DOHH2 (cell line): ENCODE measurements at regions not wholly inside any gene's neighbourhood (a gene's known extent, or its start where the extent isn't known, plus 50 kb on each side); places are given as distances from the start of the nearest gene placed in this dataset.
"Not testable (repeated sequence)": the region's sequence is repeated elsewhere in the genome, so short reads cannot be mapped to it uniquely, and the experiment has no call there.

Experiments used
- H3F3A ChIP-seq: fragments of 200-600 bp; sonication (generic), shearing (Covaris generic); 2 replicates; pipeline ENCODE4 v1.6.0; 2016; ENCODE audit warnings: antibody characterized with exemption, mild to moderate bottlenecking; ENCODE audit not compliant: control insufficient read depth, insufficient read depth
- H3K27ac ChIP-seq: fragments of 200-600 bp; sonication (generic); 2 replicates; pipeline ENCODE4 v1.5.1; 2014; ENCODE audit warnings: low read depth, mild to moderate bottlenecking, low read length, moderate library complexity
- H3K27me3 ChIP-seq: fragments of 200-600 bp; sonication (generic); 2 replicates; pipeline ENCODE4 v1.6.1; 2014; ENCODE audit warnings: mild to moderate bottlenecking, low read length, mixed read lengths; ENCODE audit not compliant: control insufficient read depth
- H3K36me3 ChIP-seq: fragments of 200-600 bp; sonication (generic); 2 replicates; pipeline ENCODE4 v1.6.1; 2014; ENCODE audit warnings: mild to moderate bottlenecking, low read length, moderate library complexity, mixed read lengths; ENCODE audit not compliant: control insufficient read depth
- H3K4me1 ChIP-seq: fragments of 200-600 bp; sonication (generic); 2 replicates; pipeline ENCODE4 v1.6.1; 2014; ENCODE audit warnings: mild to moderate bottlenecking, low read length, mixed read lengths; ENCODE audit not compliant: control insufficient read depth
- H3K4me2 ChIP-seq: fragments of 200-600 bp; sonication (generic); 2 replicates; pipeline ENCODE4 v1.6.0; 2014; ENCODE audit warnings: mild to moderate bottlenecking, low read length, moderate library complexity
- H3K4me3 ChIP-seq: fragments of 200-600 bp; sonication (generic); 2 replicates; pipeline ENCODE4 v1.5.1; 2014; ENCODE audit warnings: mild to moderate bottlenecking, low read length, mixed read lengths
- H3K79me2 ChIP-seq: fragments of 200-600 bp; sonication (generic); 2 replicates; pipeline ENCODE4 v1.6.1; 2014; ENCODE audit warnings: mild to moderate bottlenecking, low read length, mixed read lengths; ENCODE audit not compliant: control insufficient read depth
- H3K9me2 ChIP-seq: fragments of 200-600 bp; sonication (generic); replicated peaks from 2 replicates; pipeline ENCODE4 v1.6.1; 2014; ENCODE audit warnings: mild to moderate bottlenecking, low read length, mixed read lengths; ENCODE audit not compliant: control insufficient read depth
- H3K9me3 ChIP-seq: fragments of 200-600 bp; sonication (generic); 2 replicates; pipeline ENCODE4 v1.6.1; 2014; ENCODE audit warnings: antibody characterized with exemption, low read length, mixed read lengths; ENCODE audit not compliant: control insufficient read depth, insufficient read depth
- H4K20me1 ChIP-seq: fragments of 200-600 bp; sonication (generic); 2 replicates; pipeline ENCODE4 v1.6.0; 2014; ENCODE audit warnings: low read depth, mild to moderate bottlenecking, antibody characterized with exemption, low read length, moderate library complexity; ENCODE audit not compliant: control insufficient read depth, insufficient read depth
- EZH2phosphoT487 ChIP-seq: fragments of 200-600 bp; sonication (generic); IDR thresholded peaks from 2 replicates; pipeline ENCODE4 v1.6.1; 2017; ENCODE audit warnings: borderline replicate concordance, mild to moderate bottlenecking, antibody characterized with exemption, low read length, moderate library complexity, mixed read lengths
- TF ChIP-seq, protein P1 (sequence below): fragments of 200-600 bp; sonication (generic); IDR thresholded peaks from one replicate; pipeline ENCODE4 v1.5.1; 2014; ENCODE audit warnings: antibody characterized with exemption, mild to moderate bottlenecking, low read depth, low read length; ENCODE audit not compliant: poor library complexity, severe bottlenecking

DNA sequence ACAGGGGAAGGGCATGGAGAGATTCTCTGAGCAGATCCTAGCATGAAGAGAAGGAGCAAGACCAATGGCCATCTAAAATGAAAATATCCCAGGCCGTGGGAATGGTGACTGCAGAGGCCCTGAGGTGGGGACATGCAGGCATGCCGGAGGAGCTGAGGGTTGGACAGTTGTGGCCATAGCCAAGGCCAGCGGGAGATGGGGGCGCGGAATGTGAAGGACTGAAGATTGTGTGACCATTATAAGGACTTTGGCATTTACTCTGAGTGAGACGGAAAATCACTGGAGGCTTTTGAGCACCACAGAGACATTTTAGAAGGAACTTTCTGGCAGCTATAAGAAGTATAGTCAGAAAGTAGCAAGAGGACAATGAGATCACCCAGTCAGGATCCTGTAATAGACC, 341.1 kb downstream of the SFMBT2 start:
- H3K27me3 ChIP-seq = no peaks in the 10 kb centered on the region
- no peaks in the 10 kb centered on the region for H3K36me3 ChIP-seq
- no peaks in the 10 kb centered on the region for H4K20me1 ChIP-seq
- no peak overlapping the region for H3K27ac ChIP-seq
- H3F3A ChIP-seq = no peaks in the 10 kb centered on the region
- H3K4me3 ChIP-seq = no peak overlapping the region
- H3K4me1 ChIP-seq = no peaks in the 10 kb centered on the region
- no peaks in the 10 kb centered on the region for H3K9me3 ChIP-seq
- no peaks in the 10 kb centered on the region for H3K79me2 ChIP-seq
- H3K4me2 ChIP-seq = no peak overlapping the region
- no peak for TF ChIP-seq EZH2phosphoT487
- TF ChIP-seq, protein P1, sequence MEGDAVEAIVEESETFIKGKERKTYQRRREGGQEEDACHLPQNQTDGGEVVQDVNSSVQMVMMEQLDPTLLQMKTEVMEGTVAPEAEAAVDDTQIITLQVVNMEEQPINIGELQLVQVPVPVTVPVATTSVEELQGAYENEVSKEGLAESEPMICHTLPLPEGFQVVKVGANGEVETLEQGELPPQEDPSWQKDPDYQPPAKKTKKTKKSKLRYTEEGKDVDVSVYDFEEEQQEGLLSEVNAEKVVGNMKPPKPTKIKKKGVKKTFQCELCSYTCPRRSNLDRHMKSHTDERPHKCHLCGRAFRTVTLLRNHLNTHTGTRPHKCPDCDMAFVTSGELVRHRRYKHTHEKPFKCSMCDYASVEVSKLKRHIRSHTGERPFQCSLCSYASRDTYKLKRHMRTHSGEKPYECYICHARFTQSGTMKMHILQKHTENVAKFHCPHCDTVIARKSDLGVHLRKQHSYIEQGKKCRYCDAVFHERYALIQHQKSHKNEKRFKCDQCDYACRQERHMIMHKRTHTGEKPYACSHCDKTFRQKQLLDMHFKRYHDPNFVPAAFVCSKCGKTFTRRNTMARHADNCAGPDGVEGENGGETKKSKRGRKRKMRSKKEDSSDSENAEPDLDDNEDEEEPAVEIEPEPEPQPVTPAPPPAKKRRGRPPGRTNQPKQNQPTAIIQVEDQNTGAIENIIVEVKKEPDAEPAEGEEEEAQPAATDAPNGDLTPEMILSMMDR = no peak
- H3K9me2 ChIP-seq = no peaks in the 10 kb centered on the region

DNA sequence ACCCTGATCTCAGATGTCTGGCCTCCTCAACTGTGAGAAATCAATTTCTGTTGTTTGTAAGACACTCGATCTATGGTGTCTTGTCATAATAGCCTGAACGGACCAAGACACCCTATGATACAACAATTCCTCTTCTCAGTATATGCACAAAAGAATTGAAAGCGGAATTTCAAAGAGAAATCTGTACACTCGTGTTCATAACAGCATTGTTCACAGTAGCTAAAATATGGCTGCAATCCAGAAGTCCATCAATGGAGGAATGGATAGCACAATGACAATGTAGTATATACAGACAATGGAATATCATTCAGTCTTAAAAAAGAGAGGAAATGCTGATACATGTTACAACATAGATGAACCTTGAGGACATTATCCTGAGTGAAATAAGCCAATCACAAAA, 354.6 kb downstream of the SFMBT2 start:
- Histone ChIP-seq H3K9me2 (no peaks in the 10 kb centered on the region), H3K36me3 (no peaks in the 10 kb centered on the region), H3K27me3 (no peaks in the 10 kb centered on the region), H3K4me1 (no peaks in the 10 kb centered on the region), H3K27ac (no peak overlapping the region), H3K4me3 (no peak overlapping the region), H3K9me3 (no peaks in the 10 kb centered on the region), H4K20me1 (no peaks in the 10 kb centered on the region), H3K79me2 (no peaks in the 10 kb centered on the region), H3K4me2 (no peak overlapping the region), H3F3A (no peaks in the 10 kb centered on the region)
- no peak for TF ChIP-seq EZH2phosphoT487
- TF ChIP-seq, protein P1 = no peak

DNA sequence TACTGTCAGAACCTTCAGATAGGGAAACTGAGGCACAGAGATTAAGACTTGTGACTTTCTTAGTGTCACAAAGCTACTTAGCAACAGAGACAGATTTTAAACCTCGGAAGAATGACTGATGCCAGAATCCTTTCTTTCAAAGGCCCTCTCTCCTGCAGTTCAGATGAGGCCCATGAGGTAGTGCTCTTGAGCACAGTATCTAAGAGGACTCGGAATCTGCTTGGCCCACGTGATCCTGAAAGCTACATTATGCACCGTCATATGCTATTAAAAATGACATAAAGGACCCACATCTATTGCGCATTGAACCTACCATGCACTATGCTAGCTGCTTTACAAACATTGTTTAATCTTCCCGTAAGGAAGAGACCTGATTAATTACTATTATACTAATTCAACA, 355.9 kb downstream of the SFMBT2 start:
- H3K9me3 ChIP-seq = no peaks in the 10 kb centered on the region
- TF ChIP-seq, protein P1 = peak; percentile 59
- TF ChIP-seq EZH2phosphoT487 = no peak
- H3K36me3 ChIP-seq = no peaks in the 10 kb centered on the region
- no peaks in the 10 kb centered on the region for H3K9me2 ChIP-seq
- H3K4me2 ChIP-seq = no peak overlapping the region
- no peak overlapping the region for H3K4me3 ChIP-seq
- no peaks in the 10 kb centered on the region for H3K4me1 ChIP-seq
- H3K27me3 ChIP-seq = no peaks in the 10 kb centered on the region
- no peaks in the 10 kb centered on the region for H4K20me1 ChIP-seq
- no peaks in the 10 kb centered on the region for H3F3A ChIP-seq
- no peak overlapping the region for H3K27ac ChIP-seq
- no peaks in the 10 kb centered on the region for H3K79me2 ChIP-seq

DNA sequence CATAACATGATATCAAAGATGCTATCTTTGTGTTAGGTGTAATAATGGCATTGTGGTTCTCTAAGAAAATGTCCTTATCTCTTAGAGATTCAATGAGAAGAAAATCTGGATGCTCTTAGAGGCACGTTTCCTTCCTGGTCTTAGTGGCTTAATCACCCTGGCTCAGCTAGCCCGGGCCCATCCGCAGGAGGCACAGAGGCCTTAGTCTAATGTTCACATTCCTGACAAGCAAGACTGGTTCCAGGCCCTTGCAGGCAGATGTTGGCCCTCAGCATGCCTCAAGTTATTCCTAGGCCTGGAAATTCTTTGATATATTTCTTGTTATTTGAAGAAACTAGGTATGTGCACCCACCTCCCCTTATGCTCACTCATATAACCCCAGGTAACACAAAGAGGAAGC, 357.6 kb downstream of the SFMBT2 start:
- no peaks in the 10 kb centered on the region for H4K20me1 ChIP-seq
- no peaks in the 10 kb centered on the region for H3K36me3 ChIP-seq
- no peaks in the 10 kb centered on the region for H3K79me2 ChIP-seq
- no peaks in the 10 kb centered on the region for H3K27me3 ChIP-seq
- no peaks in the 10 kb centered on the region for H3K9me3 ChIP-seq
- no peak overlapping the region for H3K4me3 ChIP-seq
- no peak overlapping the region for H3K27ac ChIP-seq
- no peak overlapping the region for H3K4me2 ChIP-seq
- H3K9me2 ChIP-seq = no peaks in the 10 kb centered on the region
- TF ChIP-seq, protein P1 = no peak
- no peak for TF ChIP-seq EZH2phosphoT487
- H3K4me1 ChIP-seq = no peaks in the 10 kb centered on the region
- no peaks in the 10 kb centered on the region for H3F3A ChIP-seq

DNA sequence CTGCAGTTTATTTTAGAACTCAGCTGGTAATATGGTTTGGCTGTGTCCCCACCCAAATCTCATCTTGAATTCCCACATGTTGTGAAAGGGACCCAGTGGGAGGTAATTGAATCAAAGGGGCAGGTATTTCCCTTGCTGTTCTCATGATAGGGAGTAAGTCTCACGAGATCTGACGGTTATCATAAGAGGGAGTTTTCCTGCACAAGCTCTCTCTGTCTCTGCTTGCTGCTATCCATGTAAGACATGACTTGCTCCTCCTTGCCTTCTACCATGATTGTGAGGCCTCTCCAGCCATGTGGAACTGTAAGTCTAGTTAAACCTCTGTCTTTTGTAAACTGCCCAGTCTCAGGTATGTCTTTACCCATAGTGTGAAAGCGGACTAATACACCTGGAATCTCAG, 360.8 kb downstream of the SFMBT2 start:
- not testable (repeated sequence) for H4K20me1 ChIP-seq, H3K36me3 ChIP-seq, H3K27me3 ChIP-seq, H3K4me3 ChIP-seq, H3K4me2 ChIP-seq, H3K9me3 ChIP-seq, H3K9me2 ChIP-seq, H3K27ac ChIP-seq, H3F3A ChIP-seq, H3K79me2 ChIP-seq
- peaks cover 13% of the 10 kb centered on the region for H3K4me1 ChIP-seq
